ENCODE measurements at regions not wholly inside any gene's neighbourhood (a gene's known extent, or its start where the extent isn't known, plus 50 kb on each side); places are given as distances from the start of the nearest gene placed in this dataset.
A peak's percentile ranks its signal among the peaks of the same experiment; 100 is the strongest.

DNA sequence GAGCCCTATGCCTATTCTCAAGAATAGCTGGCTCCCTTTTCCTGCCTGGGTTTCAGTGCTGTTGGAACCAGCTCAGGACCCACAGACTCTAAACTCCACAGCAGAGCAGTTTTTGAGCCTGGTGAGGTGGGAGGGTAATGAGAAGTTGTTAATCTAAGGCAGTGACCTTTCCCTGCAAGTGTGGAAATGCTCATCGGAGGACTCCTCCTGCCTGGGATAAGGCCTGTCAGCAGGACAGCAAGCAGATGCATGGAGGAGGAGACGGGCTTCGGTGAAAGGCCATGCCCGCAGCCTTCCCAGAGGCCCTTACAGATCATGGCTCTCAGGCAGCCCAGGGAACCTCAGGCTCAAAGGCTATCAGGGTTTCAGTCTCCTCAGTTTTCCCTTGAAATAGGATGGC lies 70.0 kb upstream of the SHISA3 start:
- Histone ChIP-seq H3K4me3 (no peak overlapping the region), H3K27ac (no peak overlapping the region)

DNA sequence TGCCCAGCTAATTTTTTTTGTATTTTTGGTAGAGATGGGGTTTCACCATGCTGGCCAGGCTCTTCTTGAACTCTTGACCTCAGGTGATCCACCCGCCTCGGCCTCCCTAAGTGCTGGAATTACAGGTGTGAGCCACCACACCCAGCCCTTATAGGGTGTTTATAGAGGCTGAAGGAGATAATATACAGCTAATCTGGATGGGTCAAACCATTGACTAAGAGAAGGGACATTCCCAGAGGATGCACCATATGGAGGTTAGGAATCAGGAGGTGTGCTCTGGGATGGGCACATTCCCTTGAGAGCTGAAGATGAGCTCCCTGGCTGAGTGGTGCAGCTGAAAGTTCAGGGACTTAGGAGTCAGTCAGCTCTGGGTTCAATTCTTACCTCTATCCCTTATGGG lies 68.3 kb upstream of the SHISA3 start:
- H3K4me3 ChIP-seq: no peak overlapping the region
- no peak overlapping the region for H3K27ac ChIP-seq

- Histone ChIP-seq H3K4me3 (no peak overlapping the region), H3K27ac (no peak overlapping the region)
These were observed 67.9 kb upstream of the SHISA3 start for GRCh38 chr4:42329421-42329820.

GRCh38 chr4:42330002-42330592 lies 67.2 kb upstream of the SHISA3 start:
- H3K27ac ChIP-seq: no peak overlapping the region
- no peak overlapping the region for H3K4me3 ChIP-seq

DNA sequence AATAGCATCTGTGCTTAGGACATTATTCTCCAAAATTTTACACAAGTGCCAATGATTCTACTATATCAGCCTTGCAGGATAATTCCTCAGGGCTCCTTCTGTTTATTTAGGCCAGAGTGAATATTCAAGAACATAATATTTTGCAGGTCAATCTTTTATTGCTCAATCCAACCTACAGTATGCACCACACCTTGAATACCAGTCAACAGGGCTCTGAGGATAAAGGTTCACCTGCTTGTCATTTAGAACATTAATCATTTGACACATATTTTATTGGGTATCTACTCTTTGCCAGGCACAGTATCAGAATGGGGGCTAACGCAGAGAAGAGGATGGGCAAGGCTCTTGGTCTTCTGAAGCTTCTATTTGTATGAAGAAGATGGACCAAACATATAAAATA lies 66.2 kb upstream of the SHISA3 start:
- Histone ChIP-seq H3K27ac (no peak overlapping the region), H3K4me3 (no peak overlapping the region)

DNA sequence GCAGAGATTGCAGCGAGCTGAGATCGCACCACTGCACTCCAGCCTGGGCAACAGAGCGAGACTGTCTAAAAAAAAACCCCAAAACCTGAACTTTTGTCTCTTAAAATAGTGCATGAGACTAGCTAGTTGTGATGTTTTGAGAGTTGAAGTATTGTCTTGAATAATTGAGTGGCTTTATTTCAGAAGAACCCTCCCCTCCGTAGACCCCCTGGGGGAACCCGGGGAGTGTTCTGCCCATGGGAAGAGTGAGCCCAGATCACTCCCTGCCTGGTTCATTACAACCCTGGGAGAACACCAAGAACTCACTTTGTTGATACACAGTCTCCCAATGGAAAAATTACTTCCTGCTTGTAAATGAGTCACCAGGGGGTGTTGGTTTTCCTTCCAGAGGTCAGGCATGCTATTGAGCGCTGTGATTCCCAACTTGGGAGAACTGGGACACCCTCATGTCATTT lies 65.3 kb upstream of the SHISA3 start:
- H3K4me3 ChIP-seq: no peak overlapping the region
- no peak overlapping the region for H3K27ac ChIP-seq

DNA sequence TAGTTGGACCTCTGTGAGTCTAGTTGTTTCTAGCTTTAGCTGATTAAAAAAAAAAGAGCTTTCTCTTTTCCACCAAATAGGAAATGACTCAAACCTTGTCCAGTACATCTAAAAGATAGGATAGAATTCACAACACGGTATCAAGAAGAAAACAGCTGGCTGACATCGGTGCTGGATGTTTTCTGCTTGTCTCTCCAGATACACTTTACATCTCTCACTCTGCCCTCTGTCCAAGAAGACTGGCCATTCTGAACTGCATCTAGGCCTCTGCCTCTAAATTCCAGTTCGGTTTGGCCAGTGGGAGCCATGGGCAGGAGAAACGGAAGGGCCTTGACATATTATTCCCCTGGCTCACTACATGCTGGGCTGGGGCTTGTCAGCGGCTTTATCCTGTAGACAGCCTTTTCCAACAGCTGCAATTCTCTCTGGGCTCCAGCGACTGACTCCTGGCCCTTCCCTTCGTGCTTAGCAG lies 57.3 kb upstream of the SHISA3 start:
- Histone ChIP-seq H3K27ac (peak overlapping the region in 1 of 21 experiments; percentile 51), H3K4me3 (no peak overlapping the region)

- Histone ChIP-seq H3K27ac (no peak overlapping the region), H3K4me3 (no peak overlapping the region)
These were observed 55.7 kb upstream of the SHISA3 start for GRCh38 chr4:42341518-42342026.

DNA sequence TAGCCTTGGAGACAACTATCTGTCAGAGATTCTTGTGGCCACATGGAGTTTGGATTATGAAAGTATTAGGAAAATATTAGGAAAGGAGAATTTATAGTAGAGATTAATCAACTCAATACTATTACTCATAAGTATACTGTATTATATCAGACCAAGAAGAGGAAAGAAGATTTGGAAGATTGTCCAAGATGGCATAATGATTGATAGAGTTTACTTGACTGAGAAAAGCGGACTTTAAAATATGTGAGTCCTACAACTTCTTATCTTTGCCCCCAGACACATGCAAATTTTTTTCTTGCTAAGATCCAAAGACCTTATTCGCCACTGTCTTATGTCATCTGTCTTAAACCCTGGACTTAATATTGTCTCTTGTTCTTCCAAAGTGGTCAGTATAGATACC lies 54.8 kb upstream of the SHISA3 start:
- no peak overlapping the region for H3K27ac ChIP-seq
- no peak overlapping the region for H3K4me3 ChIP-seq

DNA sequence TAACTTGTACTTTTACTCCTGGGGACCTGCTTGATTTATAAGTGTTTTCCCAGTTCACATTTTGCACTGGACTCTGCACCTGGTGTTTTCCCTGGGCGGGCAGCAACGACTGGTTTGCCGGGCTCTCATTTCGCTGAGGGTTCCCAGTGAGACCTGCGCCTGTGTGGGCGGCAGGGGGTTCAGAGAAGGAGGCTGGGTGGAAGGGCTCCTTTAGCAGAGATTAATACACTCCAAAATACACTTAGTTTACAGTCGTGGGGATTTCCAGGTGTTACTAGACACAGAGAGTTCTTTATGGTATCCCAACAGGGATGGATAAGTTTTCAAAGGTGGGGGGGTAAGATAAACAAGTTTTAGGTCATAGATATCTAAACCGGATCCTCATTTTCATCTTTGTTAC lies 53.0 kb upstream of the SHISA3 start:
- Histone ChIP-seq H3K4me3 (no peak overlapping the region), H3K27ac (no peak overlapping the region)

- Histone ChIP-seq H3K27ac (no peak overlapping the region), H3K4me3 (no peak overlapping the region)
These were observed 52.5 kb upstream of the SHISA3 start for GRCh38 chr4:42344749-42345148.

GRCh38 chr4:42345962-42346544 lies 51.2 kb upstream of the SHISA3 start:
- Histone ChIP-seq H3K4me3 (no peak overlapping the region), H3K27ac (peak overlapping the region in 1 of 21 experiments; percentile 6)

- H3K27ac ChIP-seq: no peak overlapping the region
- H3K4me3 ChIP-seq: no peak overlapping the region
These were observed 50.2 kb upstream of the SHISA3 start for GRCh38 chr4:42347076-42347475.
